COR-L47 (cell line): ENCODE measurements at regions not wholly inside any gene's neighbourhood (a gene's known extent, or its start where the extent isn't known, plus 50 kb on each side); places are given as distances from the start of the nearest gene placed in this dataset.

Source experiments
- DNase-seq: peaks from one replicate; lab custom pipeline; 2025; lab: John Stamatoyannopoulos, UW

DNA sequence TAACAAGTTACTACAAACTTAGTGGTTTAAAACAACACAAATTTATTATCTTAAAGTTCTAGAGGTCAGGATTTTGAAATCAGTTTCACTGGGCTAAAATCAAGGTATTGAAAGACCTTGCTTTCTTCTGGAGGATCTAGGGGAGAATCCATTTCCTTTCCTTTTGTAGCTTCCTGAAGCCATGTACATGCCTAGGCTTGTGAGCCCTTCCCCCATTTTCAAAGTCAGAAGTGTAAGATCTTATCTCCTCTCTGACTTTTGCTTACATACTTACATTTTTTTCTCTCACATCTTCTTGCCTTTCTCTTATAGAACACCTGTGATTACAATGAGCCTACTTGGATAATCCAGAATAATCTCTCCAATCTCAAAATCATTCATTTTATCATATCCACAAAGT lies 78.7 kb upstream of the MBOAT2 start:
- DNase-seq: no peak

DNA sequence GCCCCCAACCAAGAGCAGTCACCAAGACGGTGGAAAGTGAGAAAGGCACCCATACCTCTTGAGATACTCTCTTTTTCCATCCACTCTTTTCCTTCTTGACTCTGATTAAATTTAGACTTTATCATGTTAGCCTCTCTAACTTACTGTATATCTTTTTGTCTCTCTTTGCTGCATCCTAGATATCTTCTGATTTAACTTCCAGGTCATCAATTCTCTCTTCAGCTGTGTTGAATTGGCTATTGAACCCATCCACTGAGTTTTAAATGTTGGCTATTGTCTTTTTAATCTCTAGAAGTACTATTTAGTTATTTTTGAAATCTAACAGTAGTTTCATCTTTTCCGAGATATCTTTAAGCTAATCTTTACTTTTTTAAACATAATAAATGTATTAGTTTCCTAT lies 78.3 kb upstream of the MBOAT2 start:
- no peak for DNase-seq

DNA sequence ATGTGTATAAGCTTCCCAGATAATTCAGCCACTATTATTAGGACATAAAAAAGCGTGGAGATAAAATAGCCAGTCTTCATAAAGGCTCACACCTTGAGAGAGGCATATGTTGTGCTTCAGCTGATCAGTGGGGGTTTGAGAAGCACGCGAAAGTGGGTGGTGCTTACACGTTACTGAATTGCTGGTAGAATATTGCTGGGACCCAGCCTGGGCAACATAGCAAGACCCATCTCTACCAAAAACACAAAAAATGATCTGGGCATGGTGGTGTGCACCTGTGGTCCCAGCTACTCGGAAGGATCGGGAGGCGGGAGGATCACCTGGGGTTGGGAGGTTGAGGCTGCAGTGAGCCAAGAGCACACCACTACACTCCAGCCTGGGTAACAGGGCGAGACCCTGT lies 74.9 kb upstream of the MBOAT2 start:
- DNase-seq: no peak

DNA sequence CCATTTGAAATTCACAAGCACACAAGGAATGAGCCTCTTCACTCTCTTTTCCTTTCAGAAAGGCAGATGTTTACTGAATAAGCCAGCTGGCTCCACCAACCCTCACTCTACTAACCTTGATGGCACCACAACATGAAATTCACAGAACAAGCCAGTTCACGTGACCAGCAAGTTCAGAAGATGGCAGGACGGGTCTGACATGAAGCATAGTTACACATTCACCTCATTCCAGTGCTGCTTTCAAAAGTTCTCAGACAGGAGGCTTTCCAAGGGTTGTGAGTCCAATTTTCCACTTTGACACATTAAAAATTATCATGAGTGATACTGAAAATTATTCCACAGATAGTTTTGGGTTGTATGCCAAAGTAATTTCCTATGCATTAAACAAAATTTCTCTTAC lies 74.2 kb upstream of the MBOAT2 start:
- no peak for DNase-seq

DNA sequence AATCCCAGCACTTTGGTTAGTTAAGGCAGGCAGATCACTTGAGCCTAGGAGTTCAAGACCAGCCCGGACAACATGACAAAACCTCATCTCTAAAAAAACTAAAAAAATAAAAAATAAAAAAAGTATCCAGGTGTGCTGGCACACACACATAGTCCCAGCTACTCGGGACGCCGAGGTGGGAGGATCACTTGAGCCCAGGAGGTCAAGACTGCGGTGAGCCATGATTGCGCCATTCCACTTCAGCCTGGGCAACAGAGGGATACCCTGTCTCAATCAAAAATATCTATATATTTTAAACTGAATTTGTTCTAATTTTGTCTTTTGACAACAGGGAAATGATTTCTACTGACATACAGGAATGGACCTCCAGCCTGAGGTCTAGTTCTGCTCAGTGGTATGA lies 73.3 kb upstream of the MBOAT2 start:
- no peak for DNase-seq

DNA sequence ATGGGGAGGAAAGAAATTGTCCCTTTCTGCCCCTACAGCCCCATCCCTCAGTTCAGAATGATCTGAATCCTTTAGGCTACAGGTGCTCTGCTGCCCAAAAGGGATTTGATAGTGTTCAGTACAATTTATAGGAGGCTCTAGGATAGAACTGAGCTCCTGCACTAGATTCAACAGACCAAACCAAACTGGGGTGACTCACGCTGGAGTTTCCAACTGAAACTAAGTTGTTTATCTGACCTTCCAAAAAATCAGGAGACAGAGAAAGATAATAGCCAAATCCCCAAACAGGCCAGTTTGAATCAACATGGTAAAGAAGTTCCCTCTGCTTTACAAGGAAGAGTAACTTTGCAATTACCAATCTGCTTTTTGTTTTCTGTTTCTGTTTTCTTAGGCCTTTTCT lies 72.7 kb upstream of the MBOAT2 start:
- no peak for DNase-seq

DNA sequence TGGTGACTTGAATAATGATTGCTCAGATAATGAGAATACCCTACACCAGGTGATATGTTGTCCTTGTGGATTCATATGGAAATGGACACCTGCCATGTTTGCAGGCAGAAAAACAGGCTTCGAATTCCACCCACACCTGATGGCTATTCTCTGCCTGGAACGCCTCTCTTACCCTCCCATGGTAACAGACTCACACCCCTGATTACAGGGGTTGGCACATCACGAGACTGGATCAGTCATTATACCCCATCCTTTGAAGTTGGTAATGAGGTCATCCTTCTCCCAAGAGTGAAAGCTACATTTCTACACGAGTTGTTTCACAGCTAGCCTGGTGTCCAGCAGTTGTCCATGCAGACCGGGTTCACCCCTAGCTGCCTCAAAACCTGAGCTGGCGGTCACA lies 71.4 kb upstream of the MBOAT2 start:
- peak; percentile 38 for DNase-seq

DNA sequence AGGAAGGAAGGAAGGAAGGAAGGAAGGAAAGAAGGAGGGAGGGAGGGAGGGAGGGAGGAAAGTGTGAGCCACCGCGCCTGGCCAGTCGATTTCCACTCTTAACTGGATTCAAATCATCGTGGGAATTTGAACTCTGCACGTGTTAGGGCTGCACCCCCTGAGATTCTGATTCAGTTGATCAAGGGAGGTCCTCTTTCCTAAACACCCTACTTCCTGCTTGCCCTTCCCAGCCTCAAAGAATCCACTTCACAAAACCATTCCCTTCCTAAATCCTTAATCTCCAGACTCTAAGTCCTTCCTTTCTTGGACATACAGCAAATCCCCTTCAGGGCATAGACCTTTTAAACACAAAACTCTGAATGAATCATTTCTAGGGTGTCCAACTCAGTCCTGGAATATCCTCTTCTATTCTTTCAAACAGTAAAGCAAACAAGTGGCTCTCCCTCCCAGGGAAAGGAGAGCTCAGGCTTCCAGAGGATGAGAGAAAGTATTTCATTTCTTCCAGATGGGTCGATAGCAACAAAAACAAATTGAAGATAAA lies 68.2 kb upstream of the MBOAT2 start:
- DNase-seq: no peak

DNA sequence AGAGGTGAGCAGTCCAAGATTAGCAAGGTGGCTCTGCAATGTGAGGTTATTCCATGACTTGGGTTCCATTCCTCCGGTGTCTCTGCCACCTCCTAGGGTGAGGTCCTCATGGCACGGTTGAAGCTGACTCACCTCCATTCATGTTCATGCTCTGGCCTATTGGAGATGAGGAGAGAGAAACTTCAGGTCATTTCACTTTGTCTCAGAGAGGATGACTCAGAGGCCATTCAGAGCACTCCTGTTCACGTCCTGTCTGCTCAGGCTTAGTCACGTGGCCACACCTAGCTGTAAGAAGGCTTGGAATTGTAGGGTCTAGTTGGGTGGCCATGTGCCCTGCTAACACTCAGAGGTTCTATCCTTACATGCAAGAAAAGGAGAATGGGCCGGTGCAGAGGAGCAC lies 67.5 kb upstream of the MBOAT2 start:
- no peak for DNase-seq

DNA sequence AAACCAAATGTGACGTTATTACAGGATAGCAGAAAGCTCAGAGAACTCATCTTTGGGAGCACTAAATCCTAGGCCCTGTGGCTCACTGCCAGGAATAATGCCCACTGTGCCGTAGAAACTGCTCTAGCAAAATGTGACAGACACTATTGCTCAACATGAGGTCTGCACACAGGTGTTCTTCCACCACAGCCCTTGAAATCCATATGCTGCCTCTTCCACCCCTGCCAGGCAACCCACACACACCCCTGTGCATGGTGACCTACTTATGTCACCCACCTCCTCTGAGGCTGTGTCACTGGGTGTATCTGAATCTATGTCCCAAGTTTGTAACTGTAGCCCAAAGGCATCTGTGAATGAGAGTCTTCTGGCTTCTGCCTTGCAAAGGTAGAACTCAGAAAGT lies 66.1 kb upstream of the MBOAT2 start:
- no peak for DNase-seq

DNA sequence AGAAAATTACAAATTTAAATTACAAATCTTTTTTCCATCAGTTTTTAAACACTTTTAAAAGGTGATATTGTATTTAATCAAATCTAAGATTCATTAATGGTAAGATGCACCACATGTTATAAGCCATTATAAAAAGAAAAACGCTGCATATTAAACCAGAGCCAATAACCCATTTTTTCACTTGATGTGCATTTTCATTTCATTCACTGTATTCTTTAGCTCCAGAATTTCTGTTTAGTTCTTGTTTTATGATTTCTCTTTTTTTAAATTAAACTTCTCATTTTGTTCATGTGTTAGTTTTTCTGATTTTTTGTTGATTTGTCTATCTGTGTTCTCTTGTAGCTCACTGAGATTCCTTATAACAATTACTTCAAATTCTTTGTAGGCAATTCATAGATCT lies 62.4 kb upstream of the MBOAT2 start:
- no peak for DNase-seq

DNA sequence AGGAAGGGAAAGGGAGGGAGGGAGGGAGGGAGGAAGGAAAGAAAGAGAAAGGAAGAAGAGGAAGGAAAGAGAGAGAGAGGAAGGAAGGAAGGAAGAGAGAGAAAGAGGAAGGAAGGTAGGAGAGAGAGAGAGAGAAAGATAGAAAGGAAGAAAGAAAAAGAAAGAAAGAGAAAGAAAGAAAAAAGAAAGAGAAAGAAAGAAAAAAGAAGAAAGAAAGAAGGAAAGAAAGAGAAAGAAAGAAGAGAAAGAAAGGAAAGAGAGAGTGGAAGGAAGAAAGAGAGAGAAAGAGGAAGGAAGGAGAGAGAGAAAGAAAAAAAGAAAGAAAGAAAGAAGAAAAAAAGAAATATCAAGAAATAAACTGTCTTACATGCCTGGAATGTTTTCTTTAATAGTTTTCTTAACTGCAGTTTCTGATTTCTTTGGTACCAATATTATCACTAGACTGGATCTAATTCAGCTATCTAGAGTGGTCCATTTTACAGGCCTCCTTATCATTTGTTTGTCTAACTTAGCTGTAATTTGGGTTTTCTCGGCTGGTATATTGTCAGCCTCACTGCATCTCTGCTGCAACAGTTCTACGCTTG lies 59.6 kb upstream of the MBOAT2 start:
- DNase-seq: no peak

DNA sequence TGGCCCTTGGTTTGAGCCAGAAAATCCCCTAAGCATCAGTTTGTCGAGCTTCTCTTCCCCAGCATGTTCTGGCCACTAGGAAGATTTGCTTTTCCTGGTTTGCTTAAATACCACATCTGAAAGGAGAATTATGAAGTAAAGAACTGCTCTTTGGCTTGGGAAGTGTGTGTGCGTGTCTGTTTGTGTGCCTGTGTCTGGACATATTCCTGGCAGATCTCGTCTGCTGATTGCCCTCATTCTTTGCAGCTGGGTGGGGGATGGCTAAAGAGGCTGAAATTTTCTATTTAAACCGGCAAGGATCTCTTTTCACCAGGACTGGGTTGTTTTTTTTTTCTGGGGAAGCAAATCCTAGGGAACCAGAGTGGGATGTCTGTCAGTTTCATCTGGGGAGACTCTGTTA lies 57.3 kb upstream of the MBOAT2 start:
- DNase-seq: no peak

DNA sequence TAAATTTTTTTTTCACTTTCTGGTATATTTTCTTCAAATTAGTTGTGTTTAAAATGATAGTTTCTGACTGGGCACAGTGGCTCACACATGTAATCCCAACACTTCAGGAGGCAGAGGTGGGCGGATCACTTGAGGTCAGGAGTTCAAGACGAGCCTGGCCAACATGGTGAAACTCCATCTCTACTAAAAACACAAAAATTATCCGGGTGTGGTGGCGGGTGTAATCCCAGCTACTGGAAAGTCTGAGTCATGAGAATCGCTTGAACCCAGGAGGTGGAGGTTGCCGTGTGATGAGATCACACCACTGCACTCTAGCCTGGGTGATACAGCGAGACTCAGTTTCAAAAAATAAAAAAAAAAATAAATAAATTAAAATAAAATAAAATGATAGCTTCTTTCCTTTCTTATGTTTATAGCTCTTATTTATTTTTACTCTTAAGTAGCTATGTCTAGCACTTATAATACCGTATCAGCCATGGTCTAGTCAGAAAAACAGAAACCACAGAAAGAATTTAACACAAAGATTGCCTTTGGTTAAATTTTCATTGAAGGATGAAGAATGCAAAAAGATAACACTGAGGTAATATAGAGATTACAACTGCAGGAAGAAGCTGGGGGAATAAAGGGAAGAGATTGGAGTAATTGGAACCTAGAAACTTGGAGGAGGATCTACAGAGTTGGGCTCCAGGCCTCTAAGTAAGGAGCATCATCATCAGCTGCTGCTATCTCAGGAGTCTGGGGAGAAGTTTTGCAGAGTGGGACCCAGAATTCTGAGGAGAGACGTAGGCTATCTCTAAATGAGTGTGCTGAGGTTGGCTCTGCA lies 54.7 kb upstream of the MBOAT2 start:
- DNase-seq: no peak

DNA sequence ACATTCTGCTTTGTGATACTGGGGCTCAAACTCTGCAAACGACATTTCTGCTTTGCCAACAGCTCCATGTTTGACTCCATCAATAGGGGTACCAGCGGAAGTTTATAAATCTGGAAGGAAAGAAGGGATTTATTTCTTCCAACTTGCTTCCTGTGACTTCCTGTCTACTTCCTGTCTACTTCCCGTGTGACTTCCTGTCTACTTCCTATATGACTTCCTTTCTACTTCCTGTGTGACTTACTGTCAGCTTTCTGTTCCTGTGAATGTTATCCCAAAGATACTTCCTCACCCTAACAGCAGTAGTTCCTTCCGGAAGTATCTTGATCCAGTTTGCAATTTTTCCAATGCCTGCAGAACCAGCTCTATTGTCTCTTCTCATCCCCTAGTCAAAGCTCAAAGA lies 52.0 kb upstream of the MBOAT2 start:
- no peak for DNase-seq

DNA sequence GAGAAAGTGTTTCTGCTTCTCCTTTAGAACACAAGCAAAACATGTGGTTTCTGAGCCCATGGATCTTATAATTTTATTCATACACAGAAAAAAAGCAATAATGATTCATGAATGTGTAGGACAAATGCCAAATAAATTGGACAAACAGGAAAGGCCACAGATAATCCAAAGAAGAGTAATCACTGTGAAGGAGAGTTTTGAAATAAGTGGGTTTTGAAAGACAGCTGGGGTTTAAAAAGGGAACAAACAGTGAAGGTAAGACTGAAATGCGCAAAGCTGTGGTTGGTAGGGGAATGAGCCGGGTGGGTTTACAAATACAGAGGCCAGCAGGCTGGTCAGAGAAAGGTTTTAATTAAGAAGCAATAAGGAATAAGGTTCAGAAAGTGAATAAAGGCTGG lies 50.0 kb upstream of the MBOAT2 start:
- no peak for DNase-seq
